Amniotic epithelial cell (primary cell): ENCODE measurements at regions not wholly inside any gene's neighbourhood (a gene's known extent, or its start where the extent isn't known, plus 50 kb on each side); places are given as distances from the start of the nearest gene placed in this dataset.
A peak's percentile ranks its signal among the peaks of the same experiment; 100 is the strongest.
"Not testable (repeated sequence)": the region's sequence is repeated elsewhere in the genome, so short reads cannot be mapped to it uniquely, and the experiment has no call there.

Experiments
- DNase-seq: peaks from one replicate; pipeline ENCODE4 v3.0.0-alpha.2; 2010; ENCODE audit warnings: low read depth

DNA sequence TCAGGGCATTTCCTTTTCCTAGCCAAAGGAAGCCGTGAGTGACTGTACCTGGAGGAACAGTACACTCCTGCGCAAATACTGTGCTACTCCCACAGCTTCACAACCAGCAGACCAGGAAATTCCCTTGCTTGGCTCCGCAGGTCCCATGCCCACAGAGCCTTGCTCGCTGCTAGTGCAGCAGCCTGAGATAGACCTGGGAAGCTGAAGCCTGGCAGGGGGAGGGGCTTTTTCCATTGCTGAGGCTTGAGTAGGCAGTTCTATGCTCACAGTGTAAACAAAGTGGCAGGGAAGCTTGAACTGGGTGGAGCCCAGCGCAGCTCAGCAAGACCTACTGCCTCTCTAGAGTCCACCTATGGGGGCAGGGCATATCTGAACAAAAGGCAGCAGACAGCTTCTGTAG, 291.2 kb downstream of the HGF start:
- DNase-seq, result peak; percentile 29

DNA sequence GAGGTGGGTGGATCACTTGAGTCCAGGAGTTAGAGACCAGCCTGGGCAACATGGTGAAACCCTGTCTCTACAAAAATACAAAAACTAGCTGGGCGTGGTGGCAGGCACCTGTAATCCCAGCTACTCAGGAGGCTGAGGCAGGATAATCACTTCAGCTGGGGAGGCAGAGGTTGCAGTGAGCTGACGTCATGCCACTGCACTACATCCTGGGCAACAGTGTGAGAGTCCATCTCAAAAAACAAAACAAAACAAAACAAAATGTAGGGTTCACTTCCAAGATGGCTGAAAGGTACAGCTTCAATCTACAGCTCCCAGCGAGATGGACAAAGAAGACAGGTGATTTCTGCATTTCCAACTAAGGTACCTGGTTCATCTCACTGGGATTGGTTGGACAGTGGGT, 291.6 kb downstream of the HGF start:
- DNase-seq, result not testable (repeated sequence)

DNA sequence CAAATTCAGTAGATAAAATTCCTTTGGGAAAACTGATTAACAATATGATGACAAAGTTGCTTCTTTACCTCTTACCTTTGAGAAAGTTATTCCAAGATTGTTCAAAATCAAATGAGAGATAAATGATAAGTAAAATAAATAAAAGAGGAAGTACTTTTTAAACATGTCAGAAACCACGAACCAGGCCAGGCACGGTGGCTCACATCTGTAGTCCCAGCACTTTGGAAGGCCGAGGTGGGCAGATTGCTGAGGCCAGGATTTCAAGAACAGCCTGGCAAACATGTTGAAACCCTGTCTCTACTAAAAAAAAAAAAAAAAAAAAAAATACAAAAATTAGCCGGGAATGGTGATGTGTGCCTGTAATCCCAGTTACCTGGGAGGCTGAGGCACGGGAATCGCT, 296.6 kb downstream of the HGF start:
- no peak for DNase-seq

DNA sequence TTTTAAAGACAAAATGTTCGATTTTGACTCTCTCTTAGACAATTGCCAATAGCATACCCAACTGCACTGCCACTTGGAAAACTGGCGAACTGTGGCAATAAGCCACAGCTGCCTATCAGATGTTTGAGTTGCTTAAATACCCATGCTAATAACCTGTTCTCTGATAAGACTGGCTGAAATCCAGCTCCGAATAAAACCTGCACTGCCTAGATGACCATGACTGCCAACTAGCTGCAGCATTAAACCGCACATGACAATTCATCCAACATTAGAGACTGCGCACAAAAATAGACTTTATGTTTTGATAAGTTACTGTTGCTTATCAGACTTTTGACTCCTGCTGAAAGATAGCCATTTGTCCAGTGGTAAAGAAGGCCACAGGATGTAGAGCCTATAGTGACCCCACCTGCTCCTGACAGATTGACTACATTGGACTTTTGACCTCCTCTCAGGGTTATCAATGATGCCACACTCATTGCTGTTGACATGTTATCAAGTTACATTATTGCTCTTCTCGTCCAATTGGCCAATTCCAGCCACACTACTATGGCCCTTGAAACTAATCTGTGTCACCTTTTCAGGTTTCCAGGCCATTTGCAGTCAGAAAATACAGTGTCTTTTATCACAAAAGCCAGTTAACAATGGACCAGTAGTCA, 299.0 kb downstream of the HGF start:
- DNase-seq, result no peak

DNA sequence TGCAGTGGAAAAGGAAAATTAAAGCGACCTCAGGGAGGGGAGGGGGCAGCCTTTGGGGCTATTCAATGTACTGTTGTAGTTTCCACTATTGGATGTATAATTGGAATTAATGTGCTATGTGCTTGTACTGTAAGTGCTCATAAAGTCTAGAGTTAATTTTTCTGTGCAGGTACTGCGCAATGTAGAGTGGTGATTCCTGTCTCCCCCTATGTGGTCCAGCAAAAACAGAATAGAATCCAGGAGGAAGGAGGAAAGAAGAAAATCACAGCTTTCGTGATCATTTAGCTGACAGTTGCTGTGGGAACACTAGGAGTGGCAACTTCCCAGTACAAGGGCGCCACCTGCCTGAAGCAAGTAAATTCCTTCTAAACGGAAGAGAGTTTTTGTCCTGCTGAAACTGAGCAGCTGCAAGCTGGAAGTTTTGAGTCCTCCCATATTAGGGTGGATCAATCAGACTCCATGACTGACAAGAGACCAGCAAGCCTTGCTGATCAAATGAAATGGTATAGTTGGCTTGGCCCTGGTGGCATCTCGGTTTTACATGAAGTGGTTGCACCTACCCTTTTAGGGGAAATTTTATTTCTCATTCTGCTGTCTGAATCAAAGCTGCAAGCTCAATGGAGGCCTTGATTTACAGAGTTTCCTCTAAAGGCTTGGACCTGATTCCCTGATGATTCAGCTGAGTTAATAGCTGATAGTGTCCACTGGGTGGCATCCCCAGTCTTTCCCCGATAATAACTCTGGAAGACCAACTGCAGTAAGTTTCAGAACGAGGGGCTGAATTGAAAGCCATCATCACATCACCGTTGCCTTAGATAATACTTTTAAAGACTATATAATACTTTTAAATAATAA, 299.8 kb downstream of the HGF start:
- DNase-seq, result peak; percentile 86

DNA sequence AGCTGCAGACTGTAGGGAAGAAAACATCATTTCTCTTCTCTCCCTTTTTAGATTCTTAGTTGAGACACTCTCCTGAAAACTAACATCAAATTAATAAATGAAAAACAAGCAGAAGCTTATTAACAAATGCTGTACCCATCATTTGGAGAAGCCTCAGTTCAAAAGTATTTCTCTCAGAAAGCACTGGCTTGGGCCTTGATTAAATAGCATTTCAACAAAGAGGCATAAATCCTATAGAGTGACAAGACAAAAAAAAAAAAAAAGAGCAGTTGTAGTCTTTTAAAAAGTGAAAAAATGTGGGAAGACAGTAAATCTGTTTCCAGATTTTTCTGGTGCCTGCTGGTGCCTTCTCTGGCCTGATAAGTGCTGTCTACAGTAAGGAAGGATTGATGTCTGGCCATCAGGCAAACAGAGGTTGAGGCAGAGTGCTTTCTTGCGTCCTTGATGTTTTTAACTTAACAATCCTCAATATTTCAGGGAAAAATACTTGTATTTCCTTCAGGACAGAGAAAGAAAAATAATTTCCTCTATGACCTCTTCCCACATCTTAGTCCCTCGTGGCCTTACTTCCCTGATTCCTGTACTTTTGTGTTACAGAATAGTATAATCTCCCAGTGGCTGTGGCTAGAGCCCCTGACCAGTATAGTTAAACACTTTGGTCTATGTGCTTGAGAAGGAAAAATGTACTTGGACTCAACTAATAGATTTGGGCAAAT, 300.5 kb downstream of the HGF start:
- DNase-seq, result peak; percentile 77

DNA sequence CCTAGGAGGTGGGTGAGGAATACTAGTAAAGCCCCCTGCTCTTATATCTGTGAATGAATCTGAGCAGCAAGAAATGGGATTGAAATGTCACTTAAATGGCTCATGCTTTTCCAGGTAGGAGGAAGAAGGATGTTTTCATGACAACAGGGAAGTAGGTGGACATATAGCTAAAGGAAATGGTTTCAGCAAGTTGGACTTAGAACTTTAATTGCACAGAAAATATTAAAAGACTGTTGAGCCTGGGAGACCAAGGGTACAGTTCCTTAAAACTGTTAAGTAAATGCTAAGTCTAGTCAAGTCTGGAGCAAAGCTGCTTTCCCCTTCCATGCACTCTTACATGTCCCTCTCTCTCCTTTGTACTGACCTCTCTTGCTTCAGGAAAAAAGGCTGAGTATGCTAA, 301.3 kb downstream of the HGF start:
- no peak for DNase-seq

DNA sequence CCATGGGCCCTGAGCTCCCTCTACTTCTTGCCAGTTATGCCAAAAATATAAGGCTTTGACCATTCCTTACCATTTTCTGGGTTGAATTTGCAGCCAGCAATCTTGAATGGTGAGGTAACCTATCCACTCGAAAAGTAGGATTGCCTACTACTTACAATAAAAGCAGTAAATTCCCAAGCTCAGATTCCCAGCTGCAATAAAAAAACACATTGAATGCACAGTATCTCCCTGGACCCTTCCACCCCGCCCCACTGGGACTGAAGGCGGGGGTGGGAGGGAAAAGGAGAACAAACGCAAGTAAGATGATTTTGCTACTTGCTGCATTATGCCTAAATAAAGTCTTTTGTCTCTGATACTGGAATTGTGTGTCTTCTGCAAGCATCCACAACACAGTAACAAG, 301.9 kb downstream of the HGF start:
- no peak for DNase-seq

DNA sequence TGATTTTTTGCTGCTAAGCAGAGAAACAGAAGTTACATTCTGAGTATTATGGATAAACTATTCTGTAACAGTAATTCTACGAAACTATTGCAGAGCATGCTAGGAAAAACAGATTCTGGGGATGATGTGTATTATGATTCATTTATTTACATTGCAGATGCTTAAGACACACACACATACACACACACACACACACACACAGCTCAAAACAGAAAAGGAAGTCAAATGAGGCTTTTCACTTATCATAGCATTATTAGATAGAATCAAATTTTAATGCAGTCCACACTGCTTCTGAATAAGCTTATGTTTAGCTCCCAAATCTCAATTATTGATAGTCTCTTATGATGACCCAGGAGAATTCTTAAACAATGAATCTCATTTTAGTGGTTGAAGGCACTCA, 307.2 kb downstream of the HGF start:
- peak; percentile 74 for DNase-seq

DNA sequence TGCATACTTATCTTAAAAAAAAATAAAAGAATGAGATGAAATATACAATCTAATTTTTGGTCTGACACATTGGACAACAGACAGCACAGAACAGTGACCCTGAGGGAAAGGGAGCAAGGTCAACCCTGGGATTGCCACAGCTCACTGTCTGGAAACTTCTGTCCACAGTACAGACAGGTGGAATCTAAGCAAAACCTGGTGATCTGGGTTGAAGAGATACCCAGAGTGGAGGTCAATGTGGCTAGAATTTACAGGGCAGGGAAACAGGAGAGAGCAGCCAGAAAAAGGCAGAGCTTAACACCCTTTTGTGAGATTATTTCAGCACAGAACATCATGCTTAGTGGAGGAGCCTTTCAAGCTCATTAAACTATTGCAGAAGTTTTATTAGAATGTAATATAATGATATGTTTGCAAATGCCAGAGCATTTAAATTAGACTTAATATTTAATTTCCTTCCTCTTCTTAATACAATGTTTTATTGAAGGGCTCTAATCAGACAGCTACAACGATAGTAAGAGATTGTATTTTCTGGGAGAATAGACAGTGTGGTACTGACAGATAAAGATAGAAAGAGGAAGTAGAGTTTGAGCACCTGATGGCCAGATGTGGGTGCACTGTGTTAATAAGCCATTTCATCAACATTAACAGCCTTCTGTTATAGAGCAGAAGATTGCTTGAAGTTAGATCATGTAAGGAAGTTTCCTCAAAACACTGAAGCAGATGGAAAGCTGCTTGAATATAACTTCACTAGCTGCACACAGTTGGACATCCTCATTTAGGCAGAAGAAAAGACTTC, 309.4 kb downstream of the HGF start:
- DNase-seq, result no peak

DNA sequence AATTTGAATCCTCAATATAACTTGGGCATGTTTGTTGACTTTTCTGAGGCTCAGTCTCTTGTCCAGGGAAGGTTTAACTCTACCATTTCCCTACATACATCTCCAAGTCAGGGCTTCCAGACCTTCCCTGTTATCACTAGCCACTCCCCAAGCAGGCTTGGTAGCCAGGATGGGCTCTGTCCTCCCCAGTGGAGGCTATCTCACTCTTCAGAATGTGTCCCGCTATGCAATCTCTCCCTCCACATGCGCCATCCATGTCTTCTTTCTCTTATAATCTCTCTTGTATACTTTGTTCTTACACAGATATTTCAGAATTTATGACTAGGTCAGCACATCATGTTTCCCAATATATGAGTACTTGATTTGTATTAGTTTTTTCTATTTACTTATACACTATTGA, 310.4 kb downstream of the HGF start:
- DNase-seq, result no peak

DNA sequence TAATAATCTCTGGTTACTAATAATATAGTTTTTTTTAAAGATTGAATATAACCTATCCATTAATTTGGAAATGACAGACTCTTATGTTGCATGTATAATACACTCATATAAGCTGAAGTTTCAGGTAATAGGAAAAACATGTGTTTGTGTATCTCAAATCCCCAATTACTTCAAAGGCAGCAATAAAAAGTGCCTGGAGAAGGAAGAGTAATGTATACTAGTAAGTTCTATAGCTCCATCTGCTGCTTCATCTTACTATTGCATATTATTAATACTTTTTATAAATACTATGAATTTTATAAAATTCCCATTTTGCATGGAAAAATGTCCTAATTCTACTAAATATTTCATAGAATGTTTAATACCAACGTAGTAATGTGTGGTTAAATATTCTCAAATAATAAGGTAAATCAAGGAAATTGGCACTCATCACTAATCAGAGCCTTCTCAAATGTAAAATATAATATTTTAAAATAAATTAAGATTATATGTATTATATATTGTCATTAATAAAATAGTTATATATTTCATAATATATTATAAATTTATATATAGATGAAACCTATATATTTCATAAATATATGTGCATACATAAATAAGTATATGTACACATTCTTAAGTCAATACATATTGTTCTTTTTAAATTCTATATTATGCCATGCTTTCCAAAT, 311.9 kb downstream of the HGF start:
- peak; percentile 51 for DNase-seq

DNA sequence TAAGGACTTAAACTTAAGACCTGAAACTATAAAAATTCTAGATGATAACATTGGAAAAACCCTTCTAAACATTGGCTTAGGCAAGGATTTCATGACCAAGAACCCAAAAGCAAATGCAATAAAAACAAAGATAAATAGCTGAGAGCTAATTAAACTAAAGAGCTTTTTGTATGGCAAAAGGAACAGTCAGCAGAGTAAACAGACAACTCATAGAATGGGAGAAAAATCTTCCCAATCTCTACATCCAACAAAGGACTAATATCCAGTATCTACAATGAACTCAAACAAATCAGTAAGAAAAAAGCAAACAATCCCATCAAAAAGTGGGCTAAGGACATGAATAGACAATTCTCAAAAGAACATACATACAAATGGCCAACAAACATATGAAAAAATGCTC, 316.1 kb downstream of the HGF start:
- not testable (repeated sequence) for DNase-seq

DNA sequence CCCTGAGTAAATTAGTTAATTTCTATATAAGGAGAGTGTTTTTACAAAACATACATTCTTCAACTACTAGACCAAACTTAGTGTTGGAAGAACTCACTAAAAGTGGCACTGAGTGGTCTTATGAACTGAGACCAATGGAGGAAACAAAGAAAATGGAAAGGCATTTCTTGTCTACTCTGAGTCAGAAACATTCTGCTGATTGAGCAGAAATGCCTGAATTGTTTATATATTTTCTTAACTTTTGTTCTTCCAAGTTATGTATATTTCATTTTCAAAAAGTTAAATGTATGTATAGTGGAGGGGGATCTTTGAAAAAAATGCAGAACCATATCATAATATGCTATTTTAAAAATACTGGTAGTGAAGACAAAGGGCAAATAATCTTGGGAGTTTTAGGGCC, 320.7 kb downstream of the HGF start:
- no peak for DNase-seq

DNA sequence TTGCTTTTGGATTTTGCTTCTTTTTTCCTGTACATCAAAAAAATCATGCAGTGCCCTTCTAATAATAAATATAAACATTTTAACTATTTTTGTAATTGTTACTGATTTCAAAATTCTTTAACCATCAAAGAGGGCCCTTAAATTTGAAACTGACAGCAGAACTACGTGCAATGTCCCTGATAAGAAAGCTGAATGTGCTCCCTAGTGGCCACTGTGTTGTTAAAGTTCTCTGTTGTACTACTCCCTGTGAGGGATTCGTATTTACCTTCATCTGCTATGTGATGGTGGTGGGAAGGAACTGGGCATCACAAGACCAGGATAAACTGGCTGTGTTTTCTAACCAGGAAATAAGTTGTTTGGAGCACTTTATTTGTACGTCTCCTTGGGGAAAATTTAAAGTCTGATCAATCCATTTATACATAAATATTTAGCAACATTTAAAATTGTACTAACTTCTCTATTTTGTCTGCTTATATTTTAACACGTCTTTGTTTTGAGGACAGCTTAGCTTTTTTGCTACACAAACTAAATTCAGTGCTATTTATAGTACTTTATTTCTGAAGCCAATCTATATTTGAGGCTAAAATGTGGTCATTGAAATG, 322.4 kb downstream of the HGF start:
- peak; percentile 73 for DNase-seq

DNA sequence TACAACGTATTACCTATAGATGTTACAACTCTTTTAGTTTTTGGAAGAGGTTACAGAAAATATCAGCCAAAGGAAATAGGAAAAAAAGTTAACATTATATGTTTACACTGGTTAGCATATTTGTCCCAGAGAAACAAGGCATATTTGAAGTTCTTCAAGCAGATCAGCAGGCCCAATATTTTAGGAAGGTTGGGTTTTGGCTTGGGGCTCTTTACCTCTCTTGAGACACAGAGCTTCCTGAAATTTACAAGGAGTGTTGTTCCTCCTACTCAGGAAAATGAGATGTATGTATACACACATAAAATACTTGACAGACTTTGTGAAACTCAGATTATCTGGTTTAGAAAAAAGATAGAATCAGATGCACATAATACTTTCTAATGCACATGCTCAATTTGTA, 323.6 kb downstream of the HGF start:
- DNase-seq, result no peak

DNA sequence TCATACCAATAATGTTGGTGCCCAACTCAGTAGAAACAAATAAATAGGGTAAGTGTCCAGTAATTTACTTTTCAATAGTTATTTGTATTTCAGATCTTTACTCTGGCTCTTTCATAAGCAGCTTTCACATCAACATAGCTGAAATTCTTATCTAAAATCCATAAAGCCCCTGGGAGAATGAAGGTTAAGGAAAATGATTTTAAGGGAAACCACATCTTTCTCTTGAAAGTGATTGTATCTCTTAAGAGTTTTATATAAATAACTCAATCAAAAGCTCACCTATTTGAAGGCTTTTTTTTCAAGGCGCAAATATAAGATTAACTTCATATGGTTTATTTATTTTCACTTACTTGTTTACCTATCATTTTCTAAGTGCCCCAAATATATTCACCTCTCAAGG, 324.4 kb downstream of the HGF start:
- DNase-seq, result no peak

DNA sequence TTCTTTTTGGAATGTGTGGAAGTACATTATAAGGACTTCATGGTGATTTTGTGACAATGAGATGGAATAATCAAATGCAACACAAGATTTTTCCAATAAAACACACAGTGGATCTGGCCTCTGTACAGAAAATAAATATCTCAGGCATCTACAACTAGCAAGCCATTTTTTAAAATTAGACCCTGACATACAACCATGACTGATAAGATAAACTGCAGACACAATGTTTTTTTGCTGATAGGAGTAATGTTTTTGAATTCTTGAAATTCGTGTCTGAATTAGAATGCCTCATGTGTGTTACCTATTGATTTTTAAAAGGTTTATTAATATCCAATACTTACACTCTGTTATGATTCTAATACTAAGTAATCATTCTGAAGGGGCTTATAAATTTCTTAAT, 328.1 kb downstream of the HGF start:
- no peak for DNase-seq

DNA sequence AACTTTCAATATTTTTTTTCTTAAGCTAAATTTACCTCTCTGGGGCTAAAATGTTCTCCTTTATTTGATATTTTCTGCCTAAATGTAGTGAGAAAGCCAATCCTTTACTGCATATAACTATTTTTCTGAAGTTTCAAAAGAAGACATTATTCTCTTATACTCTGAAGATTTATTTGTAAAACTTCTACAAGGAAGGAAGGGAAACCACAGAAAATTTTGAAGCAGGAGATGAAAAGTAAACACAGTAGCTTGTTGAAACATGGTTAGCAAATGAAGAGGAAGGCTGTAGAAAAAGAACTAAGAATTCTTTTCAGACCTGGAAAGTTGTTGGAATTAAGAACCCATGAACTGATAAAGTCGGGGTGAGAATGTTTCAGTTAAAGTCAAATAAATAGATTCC, 330.3 kb downstream of the HGF start:
- no peak for DNase-seq

DNA sequence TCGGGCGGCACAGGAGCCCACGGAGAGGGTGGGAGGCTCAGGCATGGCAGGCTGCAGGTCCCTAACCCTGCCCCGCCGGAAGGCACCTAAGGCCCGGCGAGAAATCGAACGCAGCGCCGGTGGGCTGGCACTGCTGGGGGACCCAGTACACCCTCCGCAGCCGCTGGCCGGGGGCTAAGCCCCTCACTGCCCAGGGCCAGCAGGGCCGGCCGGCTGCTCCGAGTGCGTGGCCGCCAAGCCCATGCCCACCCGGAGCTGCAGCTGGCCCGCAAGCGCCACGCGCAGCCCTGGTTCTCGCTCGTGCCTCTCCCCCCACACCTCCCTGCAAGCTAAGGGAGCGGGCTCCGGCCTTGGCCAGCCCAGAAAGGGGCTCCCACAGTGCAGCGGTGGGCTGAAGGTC, 332.7 kb downstream of the HGF start:
- DNase-seq, result not testable (repeated sequence)

DNA sequence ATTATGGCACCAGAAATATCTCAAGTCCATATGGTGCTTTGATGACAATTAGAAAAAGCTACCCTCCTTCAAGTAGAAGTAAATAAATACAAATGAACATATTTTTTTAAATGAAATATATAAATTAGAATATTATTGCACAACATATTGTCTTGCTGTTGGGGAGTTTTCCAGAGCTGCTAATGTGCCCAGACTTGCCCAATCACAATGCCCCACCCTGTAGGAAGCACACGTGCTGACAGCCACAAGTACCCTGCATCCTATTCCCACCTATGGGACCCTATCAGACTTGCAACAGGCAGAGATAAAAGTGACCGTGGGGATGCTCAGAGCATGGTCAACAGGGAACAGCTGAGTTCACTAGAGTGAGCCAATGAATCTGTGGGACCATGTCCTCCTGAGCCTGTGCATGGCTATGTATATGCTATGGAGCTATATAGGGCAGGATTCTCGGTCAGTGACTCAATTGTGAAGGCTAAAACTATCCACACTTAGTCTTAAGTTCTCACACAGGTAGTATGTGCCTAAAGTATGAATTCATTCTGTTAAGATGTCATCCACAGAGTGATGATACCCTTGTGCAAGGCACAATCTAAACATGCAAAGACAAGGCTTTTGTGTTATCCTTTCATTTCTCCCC, 336.0 kb downstream of the HGF start:
- DNase-seq, result no peak
